H9 (cell line): ENCODE measurements at regions not wholly inside any gene's neighbourhood (a gene's known extent, or its start where the extent isn't known, plus 50 kb on each side); places are given as distances from the start of the nearest gene placed in this dataset.

Experiments used
- DNase-seq: peaks from one replicate; pipeline ENCODE4 v3.0.0-alpha.2; 2017
- H2AFZ ChIP-seq: one replicate; pipeline ENCODE4 v1.6.1; 2013; ENCODE audit warnings: mild to moderate bottlenecking, low read length, control low read depth, moderate library complexity
- H2AK5ac ChIP-seq: 2 replicates; pipeline ENCODE4 v1.6.1; 2013; ENCODE audit warnings: low read length, control low read depth, mixed read lengths; ENCODE audit not compliant: insufficient read length
- H2BK120ac ChIP-seq: one replicate; pipeline ENCODE4 v1.6.1; 2013; ENCODE audit warnings: low read depth, mild to moderate bottlenecking, low read length, control low read depth, inconsistent platforms; ENCODE audit not compliant: poor library complexity, severe bottlenecking
- H2BK12ac ChIP-seq: 2 replicates; pipeline ENCODE4 v1.6.1; 2013; ENCODE audit warnings: low read length, control low read depth, mixed read lengths, low read depth; ENCODE audit not compliant: insufficient read length
- H2BK15ac ChIP-seq: 2 replicates; pipeline ENCODE4 v1.6.1; 2013; ENCODE audit warnings: low read depth, low read length, control low read depth
- H2BK20ac ChIP-seq: one replicate; pipeline ENCODE4 v1.6.1; 2013; ENCODE audit warnings: low read depth, mild to moderate bottlenecking, low read length, control low read depth, inconsistent platforms; ENCODE audit not compliant: poor library complexity, severe bottlenecking
- H2BK5ac ChIP-seq: 2 replicates; pipeline ENCODE4 v1.6.1; 2013; ENCODE audit warnings: low read length, control low read depth, mixed read lengths; ENCODE audit not compliant: insufficient read length
- H3K14ac ChIP-seq: 2 replicates; pipeline ENCODE4 v1.6.1; 2013; ENCODE audit warnings: low read length, control low read depth; ENCODE audit not compliant: insufficient read depth
- H3K18ac ChIP-seq: 2 replicates; pipeline ENCODE4 v1.6.1; 2013; ENCODE audit warnings: low read depth, mild to moderate bottlenecking, mixed read lengths, low read length, control low read depth; ENCODE audit not compliant: insufficient read length
- H3K23ac ChIP-seq: 2 replicates; pipeline ENCODE4 v1.6.1; 2013; ENCODE audit warnings: low read length, control low read depth, mixed read lengths, low read depth; ENCODE audit not compliant: insufficient read length
- H3K23me2 ChIP-seq: 2 replicates; pipeline ENCODE4 v1.6.1; 2013; ENCODE audit warnings: low read depth, mild to moderate bottlenecking, mixed read lengths, low read length, control low read depth; ENCODE audit not compliant: insufficient read length, poor library complexity, severe bottlenecking
- H3K27ac ChIP-seq: 2 replicates; pipeline ENCODE4 v1.5.1; 2013; ENCODE audit warnings: low read length, control low read depth, mixed read lengths, low read depth; ENCODE audit not compliant: insufficient read length
- H3K27me3 ChIP-seq: 2 replicates; pipeline ENCODE4 v1.6.1; 2013; ENCODE audit warnings: low read length, control low read depth, inconsistent platforms; ENCODE audit not compliant: insufficient read depth
- H3K4ac ChIP-seq: 2 replicates; pipeline ENCODE4 v1.6.1; 2013; ENCODE audit warnings: low read depth, mild to moderate bottlenecking, control low read depth, inconsistent platforms, low read length, moderate library complexity
- H3K4me1 ChIP-seq: 2 replicates; pipeline ENCODE4 v1.6.1; 2013; ENCODE audit warnings: low read length, control low read depth, inconsistent platforms; ENCODE audit not compliant: insufficient read depth
- H3K4me2 ChIP-seq: 2 replicates; pipeline ENCODE4 v1.6.1; 2013; ENCODE audit warnings: low read length, control low read depth, mixed read lengths; ENCODE audit not compliant: insufficient read length, insufficient read depth
- H3K56ac ChIP-seq: 2 replicates; pipeline ENCODE4 v1.6.1; 2013; ENCODE audit warnings: low read depth, mild to moderate bottlenecking, mixed read lengths, low read length, control low read depth; ENCODE audit not compliant: insufficient read length
- H3K79me1 ChIP-seq: 2 replicates; pipeline ENCODE4 v1.6.1; 2013; ENCODE audit warnings: low read depth, mild to moderate bottlenecking, moderate library complexity, low read length, control low read depth, inconsistent platforms; ENCODE audit not compliant: insufficient read depth, poor library complexity, severe bottlenecking
- H3K79me2 ChIP-seq: 2 replicates; pipeline ENCODE4 v1.6.1; 2013; ENCODE audit warnings: low read length, control low read depth, inconsistent platforms; ENCODE audit not compliant: insufficient read depth
- H3K9ac ChIP-seq: 2 replicates; pipeline ENCODE4 v1.6.1; 2013; ENCODE audit warnings: low read length, control low read depth, mixed read lengths; ENCODE audit not compliant: insufficient read length; ENCODE audit errors: extremely low read depth
- H3K9me3 ChIP-seq: one replicate; pipeline ENCODE4 v1.6.1; 2013; ENCODE audit warnings: low read depth, low read length, inconsistent platforms; ENCODE audit not compliant: control insufficient read depth
- H3T11ph ChIP-seq: one replicate; pipeline ENCODE4 v1.6.1; 2013; ENCODE audit warnings: mild to moderate bottlenecking, low read length, control low read depth, inconsistent platforms
- H4K20me1 ChIP-seq: one replicate; pipeline ENCODE4 v1.6.1; 2013; ENCODE audit not compliant: control insufficient read depth, insufficient read length, insufficient read depth
- H4K5ac ChIP-seq: 2 replicates; pipeline ENCODE4 v1.6.1; 2013; ENCODE audit warnings: low read depth, mild to moderate bottlenecking, mixed read lengths, low read length, control low read depth; ENCODE audit not compliant: insufficient read length
- H4K8ac ChIP-seq: replicated peaks from 2 replicates; pipeline ENCODE4 v1.6.1; 2013; ENCODE audit warnings: low read length, control low read depth, mixed read lengths, low read depth; ENCODE audit not compliant: insufficient read length
- H4K91ac ChIP-seq: 2 replicates; pipeline ENCODE4 v1.6.1; 2013; ENCODE audit warnings: low read depth, mild to moderate bottlenecking, moderate library complexity, mixed read lengths, low read length, control low read depth; ENCODE audit not compliant: insufficient read length
- H3K27ac Mint-ChIP-seq, 3 experiments: 2 replicates in 2 of 3; 3 replicates in 1 of 3; pipeline ENCODE4 v1.8.0; 2020 to 2021; ENCODE audit warnings: mixed read lengths in 3 of 3, mild to moderate bottlenecking in 1 of 3, moderate library complexity in 1 of 3
- H3K27me3 Mint-ChIP-seq: 2 replicates; pipeline ENCODE4 v1.8.0; 2021; ENCODE audit warnings: low read depth, mild to moderate bottlenecking, moderate library complexity, mixed read lengths
- H3K36me3 Mint-ChIP-seq, 3 experiments: 2 replicates in 2 of 3; 3 replicates in 1 of 3; pipeline ENCODE4 v1.8.0; 2020 to 2021; ENCODE audit warnings: low read depth in 3 of 3, mixed read lengths in 3 of 3; ENCODE audit not compliant: insufficient read depth in 1 of 3
- H3K4me1 Mint-ChIP-seq, 2 experiments: 2 replicates each; pipeline ENCODE4 v1.8.0; 2020; ENCODE audit warnings: mixed read lengths in 2 of 2
- H3K4me3 Mint-ChIP-seq, 2 experiments: 2 replicates in 1 of 2; 3 replicates in 1 of 2; pipeline ENCODE4 v1.8.0; 2020 to 2021; ENCODE audit warnings: mild to moderate bottlenecking in 2 of 2, mixed read lengths in 2 of 2, moderate library complexity in 1 of 2
- H3K9me3 Mint-ChIP-seq, 2 experiments: 2 replicates in 1 of 2; 3 replicates in 1 of 2; pipeline ENCODE4 v1.8.0; 2020; ENCODE audit warnings: mild to moderate bottlenecking in 2 of 2, mixed read lengths in 2 of 2, moderate library complexity in 1 of 2
- CTCF ChIP-seq: fragments of 200-600 bp; sonication (generic); conservative IDR thresholded peaks from 3 replicates; pipeline ENCODE4 v1.8.0; 2021; ENCODE audit warnings: antibody characterized with exemption, mild to moderate bottlenecking
- WGBS: extraction: QIAGEN DNeasy Blood & Tissue Kit; methylation state at CpG from one replicate; pipeline ENCODE4 v1.1.7; 2013; ENCODE audit warnings: missing lambda C conversion rate, low lambda C conversion rate, mixed read lengths; ENCODE audit not compliant: insufficient read length; ENCODE audit errors: extremely low coverage; 5-methylcytosine and 5-hydroxymethylcytosine counted together

GRCh38 chr5:114989512-114989911, 180.2 kb downstream of the TRIM36 start:
- no peak overlapping the region for H3K4me3 Mint-ChIP-seq
- H2BK120ac ChIP-seq: no peak overlapping the region

More at GRCh38 chr5:114989512-114989911, 180.2 kb downstream of the TRIM36 start:
- Histone ChIP-seq H3K27me3 (no peaks in the 10 kb centered on the region), H3K23ac (no peak overlapping the region), H4K91ac (no peak overlapping the region), H3K79me1 (no peaks in the 10 kb centered on the region), H3K14ac (no peak overlapping the region), H2AK5ac (no peak overlapping the region), H3K56ac (no peak overlapping the region), H3K27ac (no peak overlapping the region), H2BK5ac (no peak overlapping the region), H3K9ac (no peak overlapping the region), H3K79me2 (no peaks in the 10 kb centered on the region), H3K4ac (no peak overlapping the region), H3K4me2 (no peak overlapping the region), H3K4me1 (no peaks in the 10 kb centered on the region; the same call in 1 of the 2 replicates), H3T11ph (no peak overlapping the region), H2BK12ac (no peak overlapping the region), H4K5ac (no peak overlapping the region), H4K8ac (no peak overlapping the region), H4K20me1 (no peaks in the 10 kb centered on the region), H2BK20ac (no peak overlapping the region), H3K23me2 (no peaks in the 10 kb centered on the region), H3K9me3 (no peaks in the 10 kb centered on the region), H2AFZ (no peak overlapping the region), H3K18ac (no peak overlapping the region), H2BK15ac (no peak overlapping the region)
- Mint-ChIP-seq H3K4me1 (peaks cover 18 to 26% of the 10 kb centered on the region in 2 experiments), H3K27me3 (no peaks in the 10 kb centered on the region; the same call in 1 of the 2 replicates), H3K36me3 (peaks cover 0 to 5% (median 0%) of the 10 kb centered on the region in 3 experiments; a peak in 3 of 7 replicates), H3K27ac (no peak overlapping the region), H3K9me3 (peaks cover 3 to 10% of the 10 kb centered on the region in 2 experiments; a peak in 3 of 5 replicates)
- WGBS: no CpG with 5 or more reads among the region's 10 CpGs
- no peak for TF ChIP-seq CTCF
- DNase-seq: no peak
